GM18507 (cell line): ENCODE measurements at regions not wholly inside any gene's neighbourhood (a gene's known extent, or its start where the extent isn't known, plus 50 kb on each side); places are given as distances from the start of the nearest gene placed in this dataset.

Source experiments
- DNase-seq: peaks from one replicate; pipeline ENCODE4 v3.0.0; 2011; ENCODE audit warnings: low read depth; ENCODE audit not compliant: insufficient read length; ENCODE audit errors: extremely low spot score
- FAIRE-seq: peaks from 2 replicates; lab custom pipeline; 2011; peaks lifted over from hg19 to GRCh38; lab: Jason Lieb, UNC

- FAIRE-seq (no peak), DNase-seq (no peak)
Observed at GRCh38 chr12:95408201-95408600, 65.8 kb upstream of the METAP2 start.

GRCh38 chr12:95411057-95411456 lies 62.9 kb upstream of the METAP2 start:
- FAIRE-seq (no peak), DNase-seq (no peak)

GRCh38 chr12:95411466-95411865 lies 62.5 kb upstream of the METAP2 start:
- DNase-seq = no peak
- no peak for FAIRE-seq

GRCh38 chr12:95412482-95413311 lies 61.3 kb upstream of the METAP2 start:
- FAIRE-seq (no peak), DNase-seq (no peak)

GRCh38 chr12:95413576-95413975 lies 60.4 kb upstream of the METAP2 start:
- FAIRE-seq (no peak), DNase-seq (no peak)

- no peak for DNase-seq
- no peak for FAIRE-seq
Observed at GRCh38 chr12:95415451-95415850, 58.5 kb upstream of the METAP2 start.

GRCh38 chr12:95416111-95416636 lies 57.8 kb upstream of the METAP2 start:
- FAIRE-seq = no peak

GRCh38 chr12:95417372-95417771 lies 56.6 kb upstream of the METAP2 start:
- DNase-seq (no peak), FAIRE-seq (no peak)

More at GRCh38 chr12:95416111-95416636, 57.8 kb upstream of the METAP2 start:
- no peak for DNase-seq

- DNase-seq = no peak
Observed at GRCh38 chr12:95418142-95418541, 55.8 kb upstream of the METAP2 start.

More at GRCh38 chr12:95418142-95418541, 55.8 kb upstream of the METAP2 start:
- no peak for FAIRE-seq
